Peyer's patch (tissue), 4 donors: ENCODE measurements at regions not wholly inside any gene's neighbourhood (a gene's known extent, or its start where the extent isn't known, plus 50 kb on each side); places are given as distances from the start of the nearest gene placed in this dataset.

Experiments
- DNase-seq, 3 donors: peaks; one replicate each; pipeline ENCODE4 v3.0.0-alpha.2; 2017 to 2019
- H3K27ac ChIP-seq, 4 donors: fragments of 200-600 bp; sonication (generic); one replicate each; pipeline ENCODE4 v1.5.1; 2016 to 2019
- H3K27me3 ChIP-seq, 2 donors: fragments of 200-600 bp; sonication (generic); one replicate each; pipeline ENCODE4 v1.5.1; 2019
- H3K36me3 ChIP-seq, 3 donors: fragments of 200-600 bp; sonication (generic); one replicate each; pipeline ENCODE4 v1.5.1; 2016 to 2019
- H3K4me1 ChIP-seq, 4 donors: fragments of 200-600 bp; sonication (generic); one replicate each; pipeline ENCODE4 v1.5.1; 2016 to 2019
- H3K4me3 ChIP-seq, 4 donors: fragments of 200-600 bp; sonication (generic); 1 replicate in 3 of 4; 2 replicates in 1 of 4; pipeline ENCODE4 v1.5.1; 2016 to 2019; ENCODE audit warnings: mild to moderate bottlenecking in 1 of 4
- H3K9me3 ChIP-seq, 4 donors: fragments of 200-600 bp; sonication (generic); one replicate each; pipeline ENCODE4 v1.5.1; 2016 to 2019; ENCODE audit warnings: mild to moderate bottlenecking in 1 of 4
- POLR2A ChIP-seq, 2 donors: fragments of 450-650 bp; IDR thresholded peaks; one replicate each; pipeline ENCODE4 v1.5.1; 2017; ENCODE audit warnings: antibody characterized with exemption in 2 of 2, mild to moderate bottlenecking in 2 of 2, moderate library complexity in 2 of 2
- TF ChIP-seq, protein P1 (sequence below), 6 experiments: fragments of 450-650 bp in 4 of 6; fragments of 200-600 bp in 2 of 6; sonication (generic) in 1 of 6; IDR thresholded peaks; one replicate each; pipeline ENCODE4 v1.5.1; 2017 to 2019; ENCODE audit warnings: antibody characterized with exemption in 6 of 6, mild to moderate bottlenecking in 3 of 6, moderate library complexity in 1 of 6

DNA sequence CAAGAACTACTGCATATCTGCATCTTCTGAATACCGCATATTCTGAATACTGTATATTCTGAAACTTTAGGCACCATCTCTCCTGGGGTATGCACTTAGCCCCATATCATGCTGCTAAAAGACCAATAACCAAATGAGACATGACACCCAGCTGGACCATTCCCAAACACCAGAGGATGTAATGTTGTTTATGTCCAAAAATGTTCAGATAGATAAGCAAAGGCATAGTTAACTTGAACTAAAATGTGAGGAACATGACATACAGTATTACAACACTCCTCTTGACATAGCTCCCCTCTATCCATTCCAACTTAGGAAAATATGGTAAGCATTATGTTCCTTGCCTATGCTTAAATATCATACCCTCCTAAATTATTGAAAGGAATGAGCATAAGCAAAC, 127.3 kb downstream of the TENT5A start:
- H3K27ac ChIP-seq: no peak overlapping the region
- H3K4me3 ChIP-seq: no peak overlapping the region
- no peaks in the 10 kb centered on the region for H3K9me3 ChIP-seq
- DNase-seq: no peak
- no peaks in the 10 kb centered on the region for H3K4me1 ChIP-seq
- H3K36me3 ChIP-seq: no peaks in the 10 kb centered on the region
- TF ChIP-seq, protein P1, sequence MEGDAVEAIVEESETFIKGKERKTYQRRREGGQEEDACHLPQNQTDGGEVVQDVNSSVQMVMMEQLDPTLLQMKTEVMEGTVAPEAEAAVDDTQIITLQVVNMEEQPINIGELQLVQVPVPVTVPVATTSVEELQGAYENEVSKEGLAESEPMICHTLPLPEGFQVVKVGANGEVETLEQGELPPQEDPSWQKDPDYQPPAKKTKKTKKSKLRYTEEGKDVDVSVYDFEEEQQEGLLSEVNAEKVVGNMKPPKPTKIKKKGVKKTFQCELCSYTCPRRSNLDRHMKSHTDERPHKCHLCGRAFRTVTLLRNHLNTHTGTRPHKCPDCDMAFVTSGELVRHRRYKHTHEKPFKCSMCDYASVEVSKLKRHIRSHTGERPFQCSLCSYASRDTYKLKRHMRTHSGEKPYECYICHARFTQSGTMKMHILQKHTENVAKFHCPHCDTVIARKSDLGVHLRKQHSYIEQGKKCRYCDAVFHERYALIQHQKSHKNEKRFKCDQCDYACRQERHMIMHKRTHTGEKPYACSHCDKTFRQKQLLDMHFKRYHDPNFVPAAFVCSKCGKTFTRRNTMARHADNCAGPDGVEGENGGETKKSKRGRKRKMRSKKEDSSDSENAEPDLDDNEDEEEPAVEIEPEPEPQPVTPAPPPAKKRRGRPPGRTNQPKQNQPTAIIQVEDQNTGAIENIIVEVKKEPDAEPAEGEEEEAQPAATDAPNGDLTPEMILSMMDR (IDR thresholded peaks at IDR 0.05): no peak
- TF ChIP-seq POLR2A (IDR thresholded peaks at IDR 0.05): no peak
- no peaks in the 10 kb centered on the region for H3K27me3 ChIP-seq

DNA sequence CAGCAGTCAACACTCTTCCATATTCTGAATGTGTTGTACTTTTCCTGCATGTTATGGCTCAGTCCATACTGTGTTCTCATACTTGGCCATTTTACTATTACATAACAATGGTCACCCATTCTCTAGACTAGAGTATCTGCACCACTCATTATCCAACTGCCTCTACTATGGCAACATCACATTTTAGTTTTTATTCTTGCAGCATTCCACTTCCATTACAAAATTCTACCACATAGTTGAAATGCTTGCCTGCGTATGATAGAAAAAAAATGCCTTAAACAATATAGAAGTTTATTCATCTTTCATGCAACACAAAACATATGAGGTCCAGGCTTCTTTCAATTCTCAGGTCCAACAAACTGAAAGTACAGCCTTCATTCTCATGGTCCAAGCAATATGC, 128.0 kb downstream of the TENT5A start:
- TF ChIP-seq POLR2A (IDR thresholded peaks at IDR 0.05): no peak
- TF ChIP-seq, protein P1 (IDR thresholded peaks at IDR 0.05): no peak
- no peak overlapping the region for H3K4me3 ChIP-seq
- H3K36me3 ChIP-seq: no peaks in the 10 kb centered on the region
- H3K27ac ChIP-seq: no peak overlapping the region
- no peak for DNase-seq
- no peaks in the 10 kb centered on the region for H3K27me3 ChIP-seq
- no peaks in the 10 kb centered on the region for H3K9me3 ChIP-seq
- no peaks in the 10 kb centered on the region for H3K4me1 ChIP-seq

DNA sequence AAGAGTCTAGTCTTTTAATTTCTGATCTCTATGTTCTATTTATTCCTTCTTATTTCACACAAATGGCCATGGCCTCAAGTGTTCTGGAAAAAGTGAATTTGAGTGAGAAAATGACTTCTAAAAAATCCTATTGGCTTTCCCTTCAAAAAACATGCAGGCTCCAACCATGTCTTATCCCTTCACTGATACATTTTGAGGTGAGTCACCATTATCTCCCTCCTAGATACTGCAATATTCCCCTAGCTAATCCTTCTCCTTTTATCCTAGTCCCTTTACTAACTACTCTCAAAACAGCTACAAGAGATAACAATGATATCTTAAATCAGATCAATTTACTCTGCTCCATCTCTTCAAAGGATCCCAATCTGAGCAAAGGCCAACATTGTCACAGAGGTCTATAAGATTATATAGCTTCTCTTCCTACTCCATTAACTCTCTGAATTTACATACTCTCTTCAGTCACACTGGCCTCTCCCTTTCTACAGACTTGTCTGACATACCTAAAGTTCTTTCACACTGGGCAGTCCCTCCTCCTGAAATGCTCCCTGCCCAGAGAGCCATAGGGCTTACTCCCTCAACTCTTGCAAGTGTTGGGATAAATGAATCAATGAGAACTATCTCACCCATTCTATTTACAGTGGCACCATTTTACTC, 129.2 kb downstream of the TENT5A start:
- no peak for TF ChIP-seq POLR2A (IDR thresholded peaks at IDR 0.05)
- TF ChIP-seq, protein P1 (IDR thresholded peaks at IDR 0.05): no peak

DNA sequence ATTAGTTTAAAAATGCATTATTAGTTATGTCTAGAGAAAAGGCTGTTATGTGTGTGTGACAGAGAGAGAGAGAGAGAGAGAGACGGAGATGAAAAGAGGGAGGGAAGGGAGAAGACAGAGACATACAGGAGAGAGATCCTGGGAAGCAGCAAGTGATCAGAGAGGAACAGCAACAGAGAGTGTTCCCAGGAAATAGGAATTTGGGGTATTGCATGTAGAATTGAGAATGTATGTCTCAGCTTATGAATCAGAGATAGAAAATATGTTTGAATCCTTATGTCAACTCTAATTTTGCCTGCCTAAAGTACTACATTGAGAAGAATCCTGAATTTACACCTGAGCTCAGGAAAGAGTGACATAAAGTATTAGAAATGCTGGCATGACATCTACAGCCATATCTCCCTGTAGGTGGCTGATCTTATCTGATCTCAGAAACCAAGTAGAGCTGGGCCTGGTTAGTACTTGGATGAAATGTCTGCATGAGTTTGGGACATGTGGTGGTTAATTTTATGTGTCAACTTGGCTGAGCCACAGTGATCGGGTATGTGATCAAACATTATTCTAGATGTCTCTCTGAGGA, 130.6 kb downstream of the TENT5A start:
- TF ChIP-seq POLR2A (IDR thresholded peaks at IDR 0.05): no peak
- TF ChIP-seq, protein P1 (IDR thresholded peaks at IDR 0.05): no peak
- H3K27me3 ChIP-seq: no peaks in the 10 kb centered on the region

More for the DNA sequence above, 129.2 kb downstream of the TENT5A start:
- H3K27ac ChIP-seq: no peak overlapping the region
- no peaks in the 10 kb centered on the region for H3K27me3 ChIP-seq
- H3K36me3 ChIP-seq: no peaks in the 10 kb centered on the region
- H3K4me3 ChIP-seq: no peak overlapping the region
- DNase-seq: no peak
- H3K4me1 ChIP-seq: no peaks in the 10 kb centered on the region
- no peaks in the 10 kb centered on the region for H3K9me3 ChIP-seq

DNA sequence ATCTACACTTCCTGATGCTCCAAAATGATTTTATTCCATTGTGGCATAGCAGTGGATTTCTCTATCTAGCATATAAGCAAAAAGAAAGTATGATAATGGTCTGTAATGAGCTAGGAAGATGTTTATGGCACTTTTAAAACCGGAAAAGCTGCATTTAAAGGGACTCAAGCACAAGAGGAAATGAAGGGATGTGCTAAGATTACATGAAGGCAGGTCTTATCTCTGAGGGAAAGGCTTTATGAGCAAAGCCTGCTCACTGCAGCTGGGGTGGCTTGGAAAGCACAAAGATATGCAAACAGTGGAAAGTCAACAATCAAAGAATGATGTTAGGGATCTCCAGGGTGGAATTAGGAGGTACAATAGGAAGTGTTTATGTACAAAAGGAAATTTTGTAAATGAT, 138.2 kb downstream of the TENT5A start:
- TF ChIP-seq POLR2A (IDR thresholded peaks at IDR 0.05): no peak
- TF ChIP-seq, protein P1 (IDR thresholded peaks at IDR 0.05): no peak
- Histone ChIP-seq H3K27me3 (no peaks in the 10 kb centered on the region), H3K36me3 (no peaks in the 10 kb centered on the region), H3K27ac (no peak overlapping the region), H3K4me3 (no peak overlapping the region), H3K4me1 (no peaks in the 10 kb centered on the region), H3K9me3 (no peaks in the 10 kb centered on the region)
- DNase-seq: no peak

More for the DNA sequence above, 130.6 kb downstream of the TENT5A start:
- no peaks in the 10 kb centered on the region for H3K4me1 ChIP-seq
- H3K36me3 ChIP-seq: no peaks in the 10 kb centered on the region
- no peak overlapping the region for H3K27ac ChIP-seq
- H3K4me3 ChIP-seq: no peak overlapping the region
- no peaks in the 10 kb centered on the region for H3K9me3 ChIP-seq
- DNase-seq: no peak
